A549 (cell line): ENCODE measurements at regions not wholly inside any gene's neighbourhood (a gene's known extent, or its start where the extent isn't known, plus 50 kb on each side); places are given as distances from the start of the nearest gene placed in this dataset.

ENCODE experiments used
- ATAC-seq, 2 experiments: fragments of 200-7000 bp in 1 of 2; fragments of >200 bp in 1 of 2; cut with Nextera tagmentation in 1 of 2; cut with Tn5 transposase in 1 of 2; 3 replicates each; pipeline versions ENCODE4 v1.8.0 to v1.9.1; 2018 to 2020; ENCODE audit warnings: mild to moderate bottlenecking in 1 of 2, moderate library complexity in 1 of 2
- CTCF ChIA-PET: fragments of 300-600 bp; sonication (Branson Sonifier 250); formaldehyde crosslinking; extraction: SDS; loops from one replicate; lab custom pipeline; 2021; ENCODE audit warnings: antibody characterized with exemption, inconsistent platforms; lab: Yijun Ruan, JAX
- POLR2A ChIA-PET: fragments of 350-600 bp; formaldehyde crosslinking; extraction: SDS; loops from one replicate; lab custom pipeline; 2021; ENCODE audit warnings: antibody characterized with exemption, inconsistent platforms; lab: Yijun Ruan, JAX
- DNase-seq, 2 experiments: peaks; one replicate each; pipeline versions ENCODE4 v3.0.0 to v3.0.0-alpha.2; 2011 to 2016; ENCODE audit warnings: low read depth in 1 of 2, low spot score in 1 of 2
- FAIRE-seq: peaks from 2 replicates; lab custom pipeline; 2011; peaks lifted over from hg19 to GRCh38; lab: Jason Lieb, UNC
- H3K27ac ChIP-seq, 2 experiments: fragments of >200 bp; sonication (Bioruptor Twin); formaldehyde crosslinking; 3 replicates each; pipeline ENCODE4 v1.5.1; 2016 to 2017
- H3K4me1 ChIP-seq: fragments of >200 bp; sonication (Bioruptor Twin); formaldehyde crosslinking; 3 replicates; pipeline ENCODE4 v1.6.1; 2016
- H3K4me2 ChIP-seq: fragments of >200 bp; sonication (Bioruptor Twin); formaldehyde crosslinking; 3 replicates; pipeline ENCODE4 v1.6.1; 2016
- H3K4me3 ChIP-seq: fragments of >200 bp; sonication (Bioruptor Twin); formaldehyde crosslinking; 3 replicates; pipeline ENCODE4 v1.5.1; 2016
- H3K9me3 ChIP-seq: fragments of >200 bp; sonication (Bioruptor Twin); formaldehyde crosslinking; 3 replicates; pipeline ENCODE4 v1.6.1; 2016
- CBX2 ChIP-seq: fragments of 200-600 bp; sonication (generic); IDR thresholded peaks from 2 replicates; pipeline ENCODE4 v1.6.1; 2016; ENCODE audit warnings: low read depth, mild to moderate bottlenecking, borderline replicate concordance
- CBX8 ChIP-seq: fragments of 200-600 bp; sonication (generic); IDR thresholded peaks from 2 replicates; pipeline ENCODE4 v1.6.1; 2016
- CEBPB ChIP-seq, 2 experiments: fragments of >200 bp in 1 of 2; sonication (Bioruptor Twin) in 1 of 2; formaldehyde crosslinking in 1 of 2; IDR thresholded peaks; 2 replicates each; pipeline ENCODE4 v1.6.1; 2012 to 2016
- CTCF ChIP-seq: fragments of >200 bp; sonication (Bioruptor Twin); formaldehyde crosslinking; IDR thresholded peaks from 3 replicates; pipeline ENCODE4 v1.5.1; 2016
- EHF ChIP-seq: fragments of 250-450 bp; sonication (Bioruptor Pico); IDR thresholded peaks from 2 replicates; pipeline ENCODE4 v1.5.0; 2020; ENCODE audit warnings: mild to moderate bottlenecking
- ESRRA ChIP-seq: fragments of 150-350 bp; IDR thresholded peaks from 2 replicates; pipeline ENCODE4 v1.6.1; 2014; ENCODE audit warnings: mild to moderate bottlenecking, low read length, borderline replicate concordance
- FOSB ChIP-seq: fragments of 250-450 bp; sonication (Bioruptor Pico); IDR thresholded peaks from 2 replicates; pipeline ENCODE4 v1.5.0; 2020; ENCODE audit warnings: mild to moderate bottlenecking, moderate library complexity
- FOSL2 ChIP-seq, 2 experiments: fragments of 450-650 bp in 1 of 2; fragments of >200 bp in 1 of 2; sonication (Bioruptor Twin) in 1 of 2; formaldehyde crosslinking; IDR thresholded peaks; 2 replicates each; pipeline versions ENCODE4 v1.5.0 to v1.6.1; 2016 to 2020; ENCODE audit warnings: mild to moderate bottlenecking in 1 of 2, moderate library complexity in 1 of 2
- FOXS1 ChIP-seq: fragments of 250-450 bp; sonication (Bioruptor Pico); IDR thresholded peaks from 2 replicates; pipeline ENCODE4 v1.5.0; 2020; ENCODE audit warnings: mild to moderate bottlenecking, moderate library complexity
- GATA3 ChIP-seq: IDR thresholded peaks from 2 replicates; pipeline ENCODE4 v1.6.1; 2012; ENCODE audit warnings: borderline replicate concordance
- HEYL ChIP-seq: fragments of 250-450 bp; sonication (Bioruptor Pico); IDR thresholded peaks from 2 replicates; pipeline ENCODE4 v1.8.0; 2021; ENCODE audit warnings: mild to moderate bottlenecking, moderate library complexity
- HMGXB4 ChIP-seq: fragments of 250-450 bp; sonication (Bioruptor Pico); IDR thresholded peaks from 2 replicates; pipeline ENCODE4 v1.5.0; 2021; ENCODE audit warnings: mild to moderate bottlenecking, moderate library complexity, borderline replicate concordance
- HOXB13 ChIP-seq: fragments of 250-450 bp; sonication (Bioruptor Pico); IDR thresholded peaks from 2 replicates; pipeline ENCODE4 v1.5.0; 2020; ENCODE audit warnings: low read depth, mild to moderate bottlenecking, moderate library complexity
- JUN ChIP-seq, 2 experiments: fragments of >200 bp; sonication (Bioruptor Twin); formaldehyde crosslinking; IDR thresholded peaks; 2 replicates in 1 of 2; 3 replicates in 1 of 2; pipeline ENCODE4 v1.6.1; 2016 to 2017
- KDM1A ChIP-seq: fragments of 200-600 bp; sonication (generic); IDR thresholded peaks from 2 replicates; pipeline ENCODE4 v1.6.1; 2016; ENCODE audit warnings: low read depth, mild to moderate bottlenecking
- KDM5A ChIP-seq: fragments of 200-600 bp; sonication (generic); IDR thresholded peaks from 2 replicates; pipeline ENCODE4 v1.6.1; 2016; ENCODE audit warnings: antibody characterized with exemption, mild to moderate bottlenecking
- MAFK ChIP-seq: fragments of 450-650 bp; IDR thresholded peaks from 2 replicates; pipeline ENCODE4 v1.6.1; 2014; ENCODE audit not compliant: partially characterized antibody
- MAZ ChIP-seq: fragments of 150-350 bp; IDR thresholded peaks from 2 replicates; pipeline ENCODE4 v1.6.1; 2014; ENCODE audit warnings: antibody characterized with exemption, low read depth, low read length, borderline replicate concordance
- NFE2L2 ChIP-seq: fragments of 150-350 bp; conservative IDR thresholded peaks from 2 replicates; pipeline ENCODE4 v1.6.1; 2014; ENCODE audit warnings: low read length
- NR3C1 ChIP-seq: fragments of >200 bp; sonication (Bioruptor Twin); formaldehyde crosslinking; IDR thresholded peaks from 3 replicates; pipeline ENCODE4 v1.6.1; 2017
- PHF8 ChIP-seq: fragments of 200-600 bp; sonication (generic); IDR thresholded peaks from 2 replicates; pipeline ENCODE4 v1.6.1; 2016; ENCODE audit warnings: low read depth, mild to moderate bottlenecking, antibody characterized with exemption, moderate library complexity, borderline replicate concordance
- POLR2A ChIP-seq: IDR thresholded peaks from 2 replicates; pipeline ENCODE4 v1.6.1; 2012; ENCODE audit warnings: mild to moderate bottlenecking, low read length
- POLR2AphosphoS2 ChIP-seq: conservative IDR thresholded peaks from 2 replicates; pipeline ENCODE4 v1.6.1; 2012; ENCODE audit warnings: low read length, improper control_type of control experiment, inconsistent platforms
- RCOR1 ChIP-seq: fragments of 150-350 bp; IDR thresholded peaks from 2 replicates; pipeline ENCODE4 v1.6.1; 2014; ENCODE audit warnings: antibody characterized with exemption, low read length, low read depth
- RNF2 ChIP-seq: fragments of 200-600 bp; sonication (generic); IDR thresholded peaks from 2 replicates; pipeline ENCODE4 v1.6.1; 2016; ENCODE audit warnings: low read depth, mild to moderate bottlenecking, antibody characterized with exemption, moderate library complexity, borderline replicate concordance
- SMC3 ChIP-seq: fragments of >200 bp; sonication (Bioruptor Twin); formaldehyde crosslinking; IDR thresholded peaks from 3 replicates; pipeline ENCODE4 v1.6.1; 2018; ENCODE audit warnings: inconsistent platforms
- SREBF2 ChIP-seq: fragments of 450-650 bp; IDR thresholded peaks from 2 replicates; pipeline ENCODE4 v1.6.1; 2014; ENCODE audit warnings: mild to moderate bottlenecking, moderate library complexity
- TFCP2L1 ChIP-seq: fragments of 250-450 bp; sonication (Bioruptor Pico); IDR thresholded peaks from 2 replicates; pipeline ENCODE4 v1.5.0; 2021; ENCODE audit warnings: mild to moderate bottlenecking
- TP53 ChIP-seq: fragments of 250-450 bp; sonication (Bioruptor Pico); IDR thresholded peaks from 2 replicates; pipeline ENCODE4 v1.5.0; 2021; ENCODE audit warnings: mild to moderate bottlenecking, moderate library complexity
- USF2 ChIP-seq: fragments of 450-650 bp; IDR thresholded peaks from 2 replicates; pipeline ENCODE4 v1.6.1; 2014; ENCODE audit warnings: antibody characterized with exemption
- ZFP36 ChIP-seq: fragments of 450-650 bp; IDR thresholded peaks from 2 replicates; pipeline ENCODE4 v1.6.1; 2014; ENCODE audit warnings: borderline replicate concordance; ENCODE audit not compliant: partially characterized antibody
- ZNF302 ChIP-seq: fragments of 250-450 bp; sonication (Bioruptor Pico); IDR thresholded peaks from 2 replicates; pipeline ENCODE4 v1.9.0; 2021; ENCODE audit warnings: inconsistent platforms, mild to moderate bottlenecking, moderate library complexity
- ZSCAN20 ChIP-seq: fragments of 250-450 bp; sonication (Bioruptor Pico); IDR thresholded peaks from 2 replicates; pipeline ENCODE4 v1.8.0; 2022; ENCODE audit warnings: mild to moderate bottlenecking, moderate library complexity
- WGBS: methylation state at CpG from one replicate; pipeline ENCODE4 v1.1.6; 2017; ENCODE audit errors: missing lambda C conversion rate; 5-methylcytosine and 5-hydroxymethylcytosine counted together

- ATAC-seq = no peak
- no peak for TF ChIP-seq NR3C1
- no peak for TF ChIP-seq JUN (IDR thresholded peaks at IDR 0.05)
- no peak for TF ChIP-seq MAZ
- no peak for TF ChIP-seq MAFK
- no peak for TF ChIP-seq EHF (CRISPR knock-in tag)
- no peak for TF ChIP-seq RNF2
- TF ChIP-seq TP53 = no peak
- no peak for TF ChIP-seq ZFP36
- no peak for TF ChIP-seq RCOR1
- TF ChIP-seq CEBPB (IDR thresholded peaks at IDR 0.05) = no peak
- TF ChIP-seq ESRRA = no peak
- no peak for TF ChIP-seq POLR2A
- no peak for TF ChIP-seq CTCF
- no peak for TF ChIP-seq GATA3
- no peak for TF ChIP-seq CBX8
- TF ChIP-seq PHF8 = no peak
- TF ChIP-seq FOSB = no peak
- no peak for TF ChIP-seq HMGXB4 (CRISPR knock-in tag)
- TF ChIP-seq NFE2L2 = no peak
These were observed 178.3 kb upstream of the RGS6 start for GRCh38 chr14:71753976-71754375.

GRCh38 chr14:71754422-71755095, 177.7 kb upstream of the RGS6 start:
- POLR2A ChIA-PET = no interaction called here
- 0 out of 3 replicates have a peak, but pooled peaks cover 4% of the 10 kb centered on the region for H3K4me1 ChIP-seq
- FAIRE-seq (no peak), DNase-seq (no peak), ATAC-seq (no peak)
- no peak overlapping the region for H3K4me3 ChIP-seq
- H3K27ac ChIP-seq = no peak overlapping the region
- CTCF ChIA-PET = interaction anchor here (0.6 to 14.8 kb wide), 8 partner anchors 11 to 616 kb away, joined by 3 to 321 read pairs (median 3); no protein-coding TSS in a partner anchor
- no peak overlapping the region for H3K4me2 ChIP-seq
- no peak for TF ChIP-seq KDM1A
- no peak for TF ChIP-seq POLR2AphosphoS2
- no peak for TF ChIP-seq CBX2
- no peak for TF ChIP-seq CEBPB (IDR thresholded peaks at IDR 0.05)
- no peak for TF ChIP-seq ZSCAN20 (CRISPR knock-in tag)
- TF ChIP-seq MAFK = no peak
- no peak for TF ChIP-seq FOXS1 (CRISPR knock-in tag)
- TF ChIP-seq KDM5A = no peak
- TF ChIP-seq HEYL (CRISPR knock-in tag) = no peak
- TF ChIP-seq FOSL2 (IDR thresholded peaks at IDR 0.05) = no peak
- TF ChIP-seq FOSL2 (CRISPR knock-in tag; IDR thresholded peaks at IDR 0.05) = no peak
- no peak for TF ChIP-seq ZFP36
- no peak for TF ChIP-seq USF2
- no peak for TF ChIP-seq EHF (CRISPR knock-in tag)
- TF ChIP-seq TFCP2L1 (CRISPR knock-in tag) = no peak
- TF ChIP-seq SMC3 = no peak
- no peak for TF ChIP-seq HOXB13 (CRISPR knock-in tag)
- TF ChIP-seq ZNF302 (CRISPR knock-in tag) = no peak
- no peak for TF ChIP-seq SREBF2
- no peak for TF ChIP-seq MAZ
- TF ChIP-seq, all 56 proteins: peak for 0
- H3K9me3 ChIP-seq = no peaks in the 10 kb centered on the region
- 72% methylated on average over 11 of the region's 17 CpGs for WGBS

More at GRCh38 chr14:71753976-71754375, 178.3 kb upstream of the RGS6 start:
- no peak for DNase-seq
- Histone ChIP-seq H3K4me1 (0 out of 3 replicates have a peak, but pooled peaks cover 4% of the 10 kb centered on the region), H3K4me3 (no peak overlapping the region), H3K9me3 (no peaks in the 10 kb centered on the region; the same call in 2 of the 3 replicates), H3K27ac (no peak overlapping the region), H3K4me2 (no peak overlapping the region)
- ChIA-PET POLR2A (no interaction called here), CTCF (interaction anchor here (0.6 to 14.8 kb wide), 20 partner anchors 10 to 669 kb away, joined by 3 to 321 read pairs (median 8); partner anchors contain the start of gene RGS6)
- WGBS = 83% methylated on average over 13 of the region's 16 CpGs
- FAIRE-seq = no peak
